Vagina (tissue), 2 donors: ENCODE measurements at regions not wholly inside any gene's neighbourhood (a gene's known extent, or its start where the extent isn't known, plus 50 kb on each side); places are given as distances from the start of the nearest gene placed in this dataset.

ENCODE experiments used
- DNase-seq, 2 donors: peaks; one replicate each; pipeline ENCODE4 v3.0.0-alpha.2; 2017; ENCODE audit errors: extremely low spot score in 2 of 2
- H3K27ac ChIP-seq: fragments of 200-600 bp; sonication (generic); one replicate; pipeline ENCODE4 v1.5.1; 2019
- H3K27me3 ChIP-seq: fragments of 200-600 bp; sonication (generic); one replicate; pipeline ENCODE4 v1.5.1; 2019
- H3K36me3 ChIP-seq, 2 donors: fragments of 200-600 bp; sonication (generic); one replicate each; pipeline ENCODE4 v1.5.1; 2017 to 2019
- H3K4me1 ChIP-seq: fragments of 200-600 bp; sonication (generic); one replicate; pipeline ENCODE4 v1.5.1; 2019
- H3K4me3 ChIP-seq, 2 donors: fragments of 200-600 bp; sonication (generic); 1 replicate in 1 of 2; 2 replicates in 1 of 2; pipeline ENCODE4 v1.5.1; 2016 to 2019
- H3K9me3 ChIP-seq: fragments of 200-600 bp; sonication (generic); one replicate; pipeline ENCODE4 v1.5.1; 2019
- POLR2A ChIP-seq, 2 donors: fragments of 450-650 bp; IDR thresholded peaks; one replicate each; pipeline ENCODE4 v1.6.1; 2017; ENCODE audit warnings: antibody characterized with exemption in 2 of 2, mild to moderate bottlenecking in 2 of 2, moderate library complexity in 2 of 2
- POLR2AphosphoS5 ChIP-seq, 2 donors: sonication (generic); formaldehyde crosslinking; IDR thresholded peaks; one replicate each; pipeline ENCODE4 v1.9.0; 2017; ENCODE audit warnings: antibody characterized with exemption in 2 of 2, mild to moderate bottlenecking in 2 of 2, low read depth in 1 of 2; ENCODE audit not compliant: insufficient read depth in 1 of 2
- intact Hi-C: fragments of 100-400 bp; cut with DNase I; formaldehyde crosslinking; loops from one replicate; pipeline ENCODE4 v1.15.1; 2023
- TF ChIP-seq, protein P1 (sequence below), 3 experiments: fragments of 450-650 bp in 2 of 3; fragments of 200-600 bp in 1 of 3; sonication (generic) in 1 of 3; IDR thresholded peaks; one replicate each; pipeline ENCODE4 v1.5.1; 2017 to 2019; ENCODE audit warnings: antibody characterized with exemption in 3 of 3, mild to moderate bottlenecking in 2 of 3, moderate library complexity in 2 of 3

GRCh38 chr3:75176937-75177336 is 487.2 kb upstream of the FRG2C start:
- no peaks in the 10 kb centered on the region for H3K4me1 ChIP-seq
- no peak overlapping the region for H3K4me3 ChIP-seq
- H3K27me3 ChIP-seq = no peaks in the 10 kb centered on the region
- H3K9me3 ChIP-seq = no peaks in the 10 kb centered on the region
- H3K27ac ChIP-seq = no peak overlapping the region
- no peaks in the 10 kb centered on the region for H3K36me3 ChIP-seq
- DNase-seq = no peak
- TF ChIP-seq POLR2A (IDR thresholded peaks at IDR 0.05) (no peak), POLR2AphosphoS5 (IDR thresholded peaks at IDR 0.05; ENCODE audit: insufficient read depth in 1 of 2, low read depth in 1 of 2) (no peak)
- TF ChIP-seq, protein P1, sequence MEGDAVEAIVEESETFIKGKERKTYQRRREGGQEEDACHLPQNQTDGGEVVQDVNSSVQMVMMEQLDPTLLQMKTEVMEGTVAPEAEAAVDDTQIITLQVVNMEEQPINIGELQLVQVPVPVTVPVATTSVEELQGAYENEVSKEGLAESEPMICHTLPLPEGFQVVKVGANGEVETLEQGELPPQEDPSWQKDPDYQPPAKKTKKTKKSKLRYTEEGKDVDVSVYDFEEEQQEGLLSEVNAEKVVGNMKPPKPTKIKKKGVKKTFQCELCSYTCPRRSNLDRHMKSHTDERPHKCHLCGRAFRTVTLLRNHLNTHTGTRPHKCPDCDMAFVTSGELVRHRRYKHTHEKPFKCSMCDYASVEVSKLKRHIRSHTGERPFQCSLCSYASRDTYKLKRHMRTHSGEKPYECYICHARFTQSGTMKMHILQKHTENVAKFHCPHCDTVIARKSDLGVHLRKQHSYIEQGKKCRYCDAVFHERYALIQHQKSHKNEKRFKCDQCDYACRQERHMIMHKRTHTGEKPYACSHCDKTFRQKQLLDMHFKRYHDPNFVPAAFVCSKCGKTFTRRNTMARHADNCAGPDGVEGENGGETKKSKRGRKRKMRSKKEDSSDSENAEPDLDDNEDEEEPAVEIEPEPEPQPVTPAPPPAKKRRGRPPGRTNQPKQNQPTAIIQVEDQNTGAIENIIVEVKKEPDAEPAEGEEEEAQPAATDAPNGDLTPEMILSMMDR (IDR thresholded peaks at IDR 0.05) = no peak
- intact Hi-C loops = no loop called here

GRCh38 chr3:75180235-75180944 is 483.7 kb upstream of the FRG2C start:
- Histone ChIP-seq H3K36me3 (no peaks in the 10 kb centered on the region), H3K4me1 (no peaks in the 10 kb centered on the region), H3K27me3 (no peaks in the 10 kb centered on the region), H3K4me3 (no peak overlapping the region), H3K27ac (no peak overlapping the region), H3K9me3 (no peaks in the 10 kb centered on the region)
- no peak for DNase-seq
- TF ChIP-seq POLR2AphosphoS5 (IDR thresholded peaks at IDR 0.05; ENCODE audit: insufficient read depth in 1 of 2, low read depth in 1 of 2) = no peak
- TF ChIP-seq POLR2A (IDR thresholded peaks at IDR 0.05) = no peak
- TF ChIP-seq, protein P1 (IDR thresholded peaks at IDR 0.05) = no peak
- intact Hi-C loops = no loop called here

DNA sequence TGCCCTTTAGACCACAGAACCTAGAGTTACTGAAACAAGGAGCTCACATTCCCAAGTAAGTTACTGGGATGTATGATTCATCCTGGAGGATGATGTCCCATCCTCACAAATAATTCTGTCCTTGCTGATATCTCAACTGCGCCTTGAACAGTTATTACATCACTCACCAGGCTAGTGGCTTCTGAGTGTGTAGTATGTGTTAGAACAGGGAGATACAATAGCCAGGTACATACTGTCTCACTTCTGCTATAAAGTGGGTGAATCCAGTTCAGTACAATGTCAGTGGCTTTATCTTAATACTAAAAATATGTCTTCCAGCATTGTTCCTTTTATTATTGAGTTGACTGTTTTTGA is 483.2 kb upstream of the FRG2C start:
- no peaks in the 10 kb centered on the region for H3K36me3 ChIP-seq
- H3K4me3 ChIP-seq = no peak overlapping the region
- no peaks in the 10 kb centered on the region for H3K4me1 ChIP-seq
- no peaks in the 10 kb centered on the region for H3K27me3 ChIP-seq
- H3K9me3 ChIP-seq = no peaks in the 10 kb centered on the region
- H3K27ac ChIP-seq = no peak overlapping the region
- DNase-seq = no peak
- TF ChIP-seq POLR2AphosphoS5 (IDR thresholded peaks at IDR 0.05; ENCODE audit: insufficient read depth in 1 of 2, low read depth in 1 of 2) = no peak
- TF ChIP-seq POLR2A (IDR thresholded peaks at IDR 0.05) = no peak
- TF ChIP-seq, protein P1 (IDR thresholded peaks at IDR 0.05) = no peak
- intact Hi-C loops = no loop called here

DNA sequence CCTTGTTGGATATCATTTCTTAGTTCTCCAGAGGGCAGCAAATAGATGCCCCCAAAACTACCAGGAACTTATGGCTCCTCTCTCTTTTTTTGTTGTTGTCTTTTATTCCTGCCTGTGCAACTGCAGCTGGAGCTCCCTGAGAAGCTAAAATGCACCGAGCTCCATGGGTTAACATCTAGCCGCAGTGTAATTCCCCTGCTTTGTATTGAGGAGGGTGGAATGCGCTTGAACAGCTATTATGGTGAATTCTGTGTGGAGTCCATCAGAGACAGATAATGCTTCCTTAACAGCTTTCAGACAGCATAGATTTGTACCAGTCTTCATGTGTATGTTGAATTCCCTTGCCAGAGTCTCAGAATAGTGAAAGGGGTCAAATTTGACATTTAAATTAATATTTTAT is 475.2 kb upstream of the FRG2C start:
- TF ChIP-seq POLR2AphosphoS5 (IDR thresholded peaks at IDR 0.05; ENCODE audit: insufficient read depth in 1 of 2, low read depth in 1 of 2) = no peak
- H3K27me3 ChIP-seq = no peaks in the 10 kb centered on the region
- no peaks in the 10 kb centered on the region for H3K9me3 ChIP-seq
- H3K4me3 ChIP-seq = no peak overlapping the region
- no peak for DNase-seq
- no peak overlapping the region for H3K27ac ChIP-seq
- H3K36me3 ChIP-seq = no peaks in the 10 kb centered on the region
- intact Hi-C loops = no loop called here
- no peaks in the 10 kb centered on the region for H3K4me1 ChIP-seq

DNA sequence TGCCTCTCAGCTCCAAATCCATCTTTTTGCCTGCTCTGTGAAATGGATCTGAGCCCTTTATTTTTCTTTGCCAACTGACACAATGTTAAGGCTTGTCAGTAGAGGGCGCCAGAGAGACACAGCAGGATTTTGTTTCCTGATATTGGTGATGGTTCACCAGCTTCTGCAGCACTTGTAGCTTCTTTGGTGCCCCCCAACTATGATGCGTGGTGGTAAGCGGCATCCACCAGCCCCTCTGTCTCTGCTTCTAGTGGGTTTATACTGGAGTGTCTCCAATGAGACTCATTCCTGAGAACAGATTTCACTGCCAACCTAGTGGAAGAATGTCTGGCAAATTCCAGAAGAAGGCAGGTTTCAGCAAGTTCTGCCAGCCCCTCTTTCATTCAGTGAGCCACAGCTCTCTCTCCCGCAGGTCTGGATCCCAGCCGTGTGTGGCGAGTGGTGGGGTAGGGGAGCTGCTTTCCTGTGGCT is 471.9 kb upstream of the FRG2C start:
- DNase-seq = no peak
- TF ChIP-seq, protein P1 (IDR thresholded peaks at IDR 0.05) = peak; percentile 17 to 53 (median 41)
- no peak for TF ChIP-seq POLR2AphosphoS5 (IDR thresholded peaks at IDR 0.05; ENCODE audit: insufficient read depth in 1 of 2, low read depth in 1 of 2)
- TF ChIP-seq POLR2A (IDR thresholded peaks at IDR 0.05) = no peak
- no peaks in the 10 kb centered on the region for H3K36me3 ChIP-seq
- no peaks in the 10 kb centered on the region for H3K4me1 ChIP-seq
- H3K9me3 ChIP-seq = no peaks in the 10 kb centered on the region
- no peaks in the 10 kb centered on the region for H3K27me3 ChIP-seq
- no peak overlapping the region for H3K4me3 ChIP-seq
- no peak overlapping the region for H3K27ac ChIP-seq
- intact Hi-C loops = no loop called here
